Gastrocnemius medialis (tissue), 4 donors: ENCODE measurements at regions not wholly inside any gene's neighbourhood (a gene's known extent, or its start where the extent isn't known, plus 50 kb on each side); places are given as distances from the start of the nearest gene placed in this dataset.

Experiments
- ATAC-seq, 2 donors: fragments of 150-250 bp; one replicate each; pipeline ENCODE4 v1.9.1; 2016
- DNase-seq, 2 donors: peaks; one replicate each; pipeline ENCODE4 v3.0.0-alpha.2; 2019
- H3K27ac ChIP-seq, 4 donors: fragments of 200-600 bp; sonication (generic); 1 replicate in 1 of 4; 2 replicates in 3 of 4; pipeline ENCODE4 v1.5.1; 2016 to 2018; ENCODE audit warnings: mild to moderate bottlenecking in 2 of 4, moderate library complexity in 1 of 4
- H3K27me3 ChIP-seq, 3 donors: fragments of 200-600 bp; sonication (generic) in 2 of 3; 1 replicate in 1 of 3; 2 replicates in 2 of 3; pipeline versions ENCODE4 v1.5.1 to v1.6.0; 2016 to 2019; ENCODE audit warnings: mild to moderate bottlenecking in 1 of 3, moderate library complexity in 1 of 3
- H3K36me3 ChIP-seq, 2 donors: fragments of 200-600 bp; sonication (generic) in 1 of 2; one replicate each; pipeline ENCODE4 v1.5.1; 2017 to 2018
- H3K4me1 ChIP-seq, 2 donors: fragments of 200-600 bp; sonication (generic) in 1 of 2; one replicate each; pipeline ENCODE4 v1.5.1; 2016 to 2017; ENCODE audit warnings: mild to moderate bottlenecking in 2 of 2
- H3K4me3 ChIP-seq, 4 donors: fragments of 200-600 bp; sonication (generic) in 3 of 4; 1 replicate in 1 of 4; 2 replicates in 3 of 4; pipeline ENCODE4 v1.5.1; 2016 to 2019; ENCODE audit warnings: mild to moderate bottlenecking in 2 of 4
- H3K9me3 ChIP-seq, 3 donors: fragments of 200-600 bp; sonication (generic) in 2 of 3; 1 replicate in 1 of 3; 2 replicates in 2 of 3; pipeline ENCODE4 v1.5.1; 2016 to 2019
- POLR2A ChIP-seq, 2 donors: fragments of 450-650 bp; IDR thresholded peaks; one replicate each; pipeline ENCODE4 v1.6.1; 2017; ENCODE audit warnings: antibody characterized with exemption in 2 of 2, mild to moderate bottlenecking in 2 of 2, moderate library complexity in 2 of 2
- in situ Hi-C, 4 donors: fragments of 200-750 bp; cut with MboI; loops; one replicate each; pipeline versions ENCODE4 v1.15.0 to v1.8.0; 2017; ENCODE audit warnings: low sequenced_read_pairs in 4 of 4
- intact Hi-C: fragments of 100-400 bp; cut with DNase I; formaldehyde crosslinking; loops from one replicate; pipeline ENCODE4 v1.15.1; 2023; ENCODE audit warnings: low total_unique reads
- TF ChIP-seq, protein P1 (sequence below), 5 experiments: fragments of 450-650 bp in 3 of 5; fragments of 200-600 bp in 2 of 5; sonication (generic) in 2 of 5; IDR thresholded peaks in 4 of 5; conservative IDR thresholded peaks in 1 of 5; 1 replicate in 4 of 5; 2 replicates in 1 of 5; pipeline ENCODE4 v1.5.1; 2016 to 2019; ENCODE audit warnings: antibody characterized with exemption in 5 of 5, mild to moderate bottlenecking in 3 of 5, moderate library complexity in 3 of 5

DNA sequence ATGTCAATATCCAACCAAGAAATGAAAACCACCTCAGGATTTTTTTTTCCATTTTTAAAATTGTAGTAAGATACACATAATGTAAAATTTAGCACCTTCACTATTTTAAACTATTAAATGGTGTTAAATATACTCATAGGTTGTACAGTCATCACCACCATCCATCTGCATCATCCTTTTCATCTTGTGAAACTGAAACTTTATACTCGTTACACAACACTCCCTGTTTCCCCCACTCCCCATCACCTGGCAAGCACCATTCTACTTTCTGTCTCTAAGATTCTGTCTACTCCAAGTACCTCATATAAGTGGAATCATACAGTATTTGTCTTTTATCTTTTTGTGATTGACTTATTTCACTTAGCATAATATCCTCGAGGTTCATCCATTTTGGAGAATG lies 335.2 kb upstream of the NPSR1 start:
- Histone ChIP-seq H3K36me3 (no peaks in the 10 kb centered on the region), H3K4me3 (no peak overlapping the region), H3K27ac (no peak overlapping the region), H3K4me1 (no peaks in the 10 kb centered on the region), H3K9me3 (no peaks in the 10 kb centered on the region), H3K27me3 (no peaks in the 10 kb centered on the region)
- ATAC-seq = no peak
- TF ChIP-seq POLR2A (IDR thresholded peaks at IDR 0.05) = no peak
- TF ChIP-seq, protein P1, sequence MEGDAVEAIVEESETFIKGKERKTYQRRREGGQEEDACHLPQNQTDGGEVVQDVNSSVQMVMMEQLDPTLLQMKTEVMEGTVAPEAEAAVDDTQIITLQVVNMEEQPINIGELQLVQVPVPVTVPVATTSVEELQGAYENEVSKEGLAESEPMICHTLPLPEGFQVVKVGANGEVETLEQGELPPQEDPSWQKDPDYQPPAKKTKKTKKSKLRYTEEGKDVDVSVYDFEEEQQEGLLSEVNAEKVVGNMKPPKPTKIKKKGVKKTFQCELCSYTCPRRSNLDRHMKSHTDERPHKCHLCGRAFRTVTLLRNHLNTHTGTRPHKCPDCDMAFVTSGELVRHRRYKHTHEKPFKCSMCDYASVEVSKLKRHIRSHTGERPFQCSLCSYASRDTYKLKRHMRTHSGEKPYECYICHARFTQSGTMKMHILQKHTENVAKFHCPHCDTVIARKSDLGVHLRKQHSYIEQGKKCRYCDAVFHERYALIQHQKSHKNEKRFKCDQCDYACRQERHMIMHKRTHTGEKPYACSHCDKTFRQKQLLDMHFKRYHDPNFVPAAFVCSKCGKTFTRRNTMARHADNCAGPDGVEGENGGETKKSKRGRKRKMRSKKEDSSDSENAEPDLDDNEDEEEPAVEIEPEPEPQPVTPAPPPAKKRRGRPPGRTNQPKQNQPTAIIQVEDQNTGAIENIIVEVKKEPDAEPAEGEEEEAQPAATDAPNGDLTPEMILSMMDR (IDR thresholded peaks at IDR 0.05 in 4 of 5, conservative IDR thresholded peaks at IDR 0.05 in 1 of 5) = no peak
- in situ Hi-C loops = loop anchor here in 1 of 4 donors (25.0 kb wide), 1 partner anchor 186 kb away; no protein-coding TSS in a partner anchor
- intact Hi-C loops = loop anchor here (5.0 kb wide), 1 partner anchor 231 kb away; no protein-coding TSS in a partner anchor
- no peak for DNase-seq

DNA sequence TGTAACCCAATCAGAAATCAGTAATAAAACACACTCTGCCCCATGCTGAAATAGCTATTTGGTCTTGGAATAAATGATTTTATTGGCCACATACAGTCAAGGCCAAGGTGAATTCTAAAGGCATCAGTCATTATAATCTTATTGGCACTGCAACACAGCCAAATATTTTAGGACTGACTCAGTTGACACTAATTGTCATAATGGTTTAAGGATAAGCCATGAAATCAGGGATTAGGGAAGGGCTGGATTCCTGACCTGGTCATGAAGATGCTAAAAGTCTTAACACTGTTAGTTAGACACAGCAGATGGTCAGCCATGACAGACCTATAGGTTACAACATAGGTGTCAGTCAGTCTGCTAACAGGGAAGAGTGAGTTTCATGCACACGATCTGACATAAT lies 330.3 kb upstream of the NPSR1 start:
- H3K9me3 ChIP-seq = no peaks in the 10 kb centered on the region
- H3K27me3 ChIP-seq = no peaks in the 10 kb centered on the region
- no peak overlapping the region for H3K4me3 ChIP-seq
- no peak overlapping the region for H3K27ac ChIP-seq
- no peak for TF ChIP-seq POLR2A (IDR thresholded peaks at IDR 0.05)
- TF ChIP-seq, protein P1 (IDR thresholded peaks at IDR 0.05 in 4 of 5, conservative IDR thresholded peaks at IDR 0.05 in 1 of 5) = no peak
- ATAC-seq = no peak
- in situ Hi-C loops = no loop called here
- no peak for DNase-seq
- H3K36me3 ChIP-seq = no peaks in the 10 kb centered on the region
- no peaks in the 10 kb centered on the region for H3K4me1 ChIP-seq
- intact Hi-C loops = no loop called here

DNA sequence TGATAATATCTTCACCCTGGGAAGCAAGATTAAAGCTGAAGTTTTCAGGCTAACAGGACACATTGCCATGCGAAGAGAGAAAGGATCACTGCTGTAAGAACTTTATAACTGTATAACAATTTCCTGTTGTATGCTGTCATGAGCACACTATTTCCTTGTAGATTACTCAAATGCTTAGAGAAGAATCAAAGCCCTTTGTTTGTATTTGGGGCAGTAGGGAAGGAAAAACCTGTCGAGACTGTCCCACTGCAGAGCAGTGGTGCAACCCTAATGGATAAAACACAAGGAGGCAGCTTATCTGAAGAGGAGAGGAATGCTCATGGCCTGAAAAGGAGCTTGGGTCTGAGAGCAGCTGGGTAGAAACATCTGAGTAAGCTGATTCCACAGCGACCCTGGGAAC lies 327.7 kb upstream of the NPSR1 start:
- H3K4me1 ChIP-seq = no peaks in the 10 kb centered on the region
- ATAC-seq (no peak), DNase-seq (no peak)
- H3K27me3 ChIP-seq = no peaks in the 10 kb centered on the region
- no peak overlapping the region for H3K4me3 ChIP-seq
- no peak overlapping the region for H3K27ac ChIP-seq
- H3K36me3 ChIP-seq = no peaks in the 10 kb centered on the region
- no peak for TF ChIP-seq POLR2A (IDR thresholded peaks at IDR 0.05)
- TF ChIP-seq, protein P1 (IDR thresholded peaks at IDR 0.05 in 4 of 5, conservative IDR thresholded peaks at IDR 0.05 in 1 of 5) = no peak
- in situ Hi-C loops = no loop called here
- intact Hi-C loops = no loop called here
- H3K9me3 ChIP-seq = no peaks in the 10 kb centered on the region

DNA sequence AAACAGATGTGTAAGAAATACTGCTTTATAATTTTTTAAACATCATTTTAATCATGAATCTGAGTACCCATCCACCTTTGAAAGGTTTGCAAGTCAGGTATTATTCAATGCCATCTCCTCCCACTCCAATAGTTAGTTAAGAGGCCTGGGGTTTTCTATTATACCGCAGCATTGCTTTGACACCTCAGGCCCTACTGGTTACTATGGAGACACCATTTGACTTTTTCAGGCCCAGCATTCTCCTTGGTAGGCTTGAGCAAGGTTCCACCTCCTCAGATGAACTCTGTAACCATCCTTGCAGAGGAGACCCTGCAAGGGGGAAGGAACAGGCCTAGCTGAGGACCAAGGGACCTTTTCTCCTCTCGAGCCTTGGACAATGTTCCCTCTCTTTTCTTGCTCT lies 326.9 kb upstream of the NPSR1 start:
- TF ChIP-seq, protein P1 (IDR thresholded peaks at IDR 0.05 in 4 of 5, conservative IDR thresholded peaks at IDR 0.05 in 1 of 5) = no peak
- no peak for TF ChIP-seq POLR2A (IDR thresholded peaks at IDR 0.05)
- intact Hi-C loops (no loop called here), in situ Hi-C loops (no loop called here)
- Histone ChIP-seq H3K9me3 (no peaks in the 10 kb centered on the region), H3K27me3 (no peaks in the 10 kb centered on the region), H3K4me3 (no peak overlapping the region), H3K27ac (no peak overlapping the region), H3K4me1 (no peaks in the 10 kb centered on the region), H3K36me3 (no peaks in the 10 kb centered on the region)
- no peak for DNase-seq
- no peak for ATAC-seq

DNA sequence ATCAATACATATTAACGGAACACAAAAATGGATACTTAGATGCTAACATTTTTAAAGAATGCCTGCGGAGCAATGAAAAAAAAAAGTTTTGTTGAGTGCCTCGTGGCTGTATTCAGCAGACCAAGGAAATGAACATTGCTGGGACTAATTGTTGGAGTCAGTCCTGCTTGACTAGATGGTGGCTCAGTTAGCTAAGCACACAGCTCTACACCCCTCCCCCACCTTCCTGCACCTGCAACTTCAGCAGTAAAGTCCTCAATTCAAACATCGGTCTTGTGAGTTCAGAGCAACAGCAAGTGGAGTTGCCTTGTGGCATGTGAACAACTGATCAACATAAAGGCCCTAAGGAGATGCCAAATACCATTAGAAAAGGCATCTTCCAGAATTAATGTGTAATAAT lies 326.0 kb upstream of the NPSR1 start:
- Histone ChIP-seq H3K9me3 (no peaks in the 10 kb centered on the region), H3K4me1 (no peaks in the 10 kb centered on the region), H3K4me3 (no peak overlapping the region), H3K27me3 (no peaks in the 10 kb centered on the region), H3K27ac (no peak overlapping the region), H3K36me3 (no peaks in the 10 kb centered on the region)
- in situ Hi-C loops (no loop called here), intact Hi-C loops (no loop called here)
- TF ChIP-seq POLR2A (IDR thresholded peaks at IDR 0.05) = no peak
- TF ChIP-seq, protein P1 (IDR thresholded peaks at IDR 0.05 in 4 of 5, conservative IDR thresholded peaks at IDR 0.05 in 1 of 5) = no peak
- ATAC-seq (no peak), DNase-seq (no peak)
